Trophoblast cell (in vitro differentiated cells and primary cell): ENCODE measurements at regions not wholly inside any gene's neighbourhood (a gene's known extent, or its start where the extent isn't known, plus 50 kb on each side); places are given as distances from the start of the nearest gene placed in this dataset.

Experiments used
- DNase-seq, 2 donors: peaks; one replicate each; pipeline ENCODE4 v3.0.0-alpha.2; 2016
- H2AFZ ChIP-seq: 2 replicates; pipeline ENCODE4 v1.6.1; 2013; ENCODE audit warnings: low read length, moderate library complexity, mild to moderate bottlenecking; ENCODE audit not compliant: insufficient read depth, poor library complexity
- H2AK5ac ChIP-seq: 2 replicates; pipeline ENCODE4 v1.6.1; 2013; ENCODE audit warnings: mild to moderate bottlenecking, low read length
- H2BK120ac ChIP-seq: 2 replicates; pipeline ENCODE4 v1.6.1; 2013; ENCODE audit warnings: low read length, mild to moderate bottlenecking, moderate library complexity; ENCODE audit not compliant: insufficient read depth, poor library complexity
- H2BK12ac ChIP-seq: 2 replicates; pipeline ENCODE4 v1.6.1; 2013; ENCODE audit warnings: mild to moderate bottlenecking, low read length, moderate library complexity
- H2BK5ac ChIP-seq: 2 replicates; pipeline ENCODE4 v1.6.1; 2013; ENCODE audit warnings: low read length, low read depth, moderate library complexity, mild to moderate bottlenecking; ENCODE audit not compliant: poor library complexity
- H3K14ac ChIP-seq: 2 replicates; pipeline ENCODE4 v1.6.1; 2013; ENCODE audit warnings: mild to moderate bottlenecking, low read length
- H3K18ac ChIP-seq: 2 replicates; pipeline ENCODE4 v1.6.1; 2013; ENCODE audit warnings: mild to moderate bottlenecking, low read length
- H3K23ac ChIP-seq: 2 replicates; pipeline ENCODE4 v1.6.1; 2013; ENCODE audit warnings: low read length
- H3K27ac ChIP-seq: 2 replicates; pipeline ENCODE4 v1.5.1; 2013; ENCODE audit warnings: low read depth, mild to moderate bottlenecking, inconsistent platforms, low read length, moderate library complexity
- H3K27me3 ChIP-seq: 2 replicates; pipeline ENCODE4 v1.6.1; 2013; ENCODE audit warnings: inconsistent platforms, mild to moderate bottlenecking, low read length, moderate library complexity; ENCODE audit not compliant: insufficient read depth
- H3K36me3 ChIP-seq, 2 experiments: 1 replicate in 1 of 2; 2 replicates in 1 of 2; pipeline ENCODE4 v1.6.1; 2013; ENCODE audit warnings: low read length in 2 of 2, mild to moderate bottlenecking in 2 of 2, moderate library complexity in 1 of 2; ENCODE audit not compliant: insufficient read depth in 2 of 2, control insufficient read depth in 1 of 2
- H3K4ac ChIP-seq: 2 replicates; pipeline ENCODE4 v1.6.1; 2013; ENCODE audit warnings: low read depth, mild to moderate bottlenecking, low read length, moderate library complexity
- H3K4me1 ChIP-seq, 2 experiments: 1 replicate in 1 of 2; 2 replicates in 1 of 2; pipeline ENCODE4 v1.6.1; 2013; ENCODE audit warnings: low read length in 2 of 2, mild to moderate bottlenecking in 2 of 2, moderate library complexity in 1 of 2; ENCODE audit not compliant: insufficient read depth in 2 of 2, control insufficient read depth in 1 of 2
- H3K4me2 ChIP-seq: 2 replicates; pipeline ENCODE4 v1.6.1; 2013; ENCODE audit warnings: inconsistent platforms, mild to moderate bottlenecking, low read length, moderate library complexity
- H3K4me3 ChIP-seq: 2 replicates; pipeline ENCODE4 v1.5.1; 2013; ENCODE audit warnings: mild to moderate bottlenecking, low read depth, low read length, inconsistent platforms
- H3K79me1 ChIP-seq: one replicate; pipeline ENCODE4 v1.6.1; 2013; ENCODE audit warnings: low read length
- H3K79me2 ChIP-seq: 2 replicates; pipeline ENCODE4 v1.6.1; 2013; ENCODE audit warnings: low read length, mild to moderate bottlenecking; ENCODE audit not compliant: control insufficient read depth, insufficient read depth, poor library complexity
- H3K9ac ChIP-seq: 2 replicates; pipeline ENCODE4 v1.6.1; 2013; ENCODE audit warnings: mild to moderate bottlenecking, low read length
- H3K9me3 ChIP-seq: 2 replicates; pipeline ENCODE4 v1.6.1; 2013; ENCODE audit warnings: low read depth, mild to moderate bottlenecking, control low read depth, inconsistent platforms, low read length; ENCODE audit not compliant: insufficient read depth
- H4K12ac ChIP-seq: 2 replicates; pipeline ENCODE4 v1.6.1; 2013; ENCODE audit warnings: low read depth, mild to moderate bottlenecking, low read length, moderate library complexity
- H4K8ac ChIP-seq: 2 replicates; pipeline ENCODE4 v1.6.1; 2013; ENCODE audit warnings: low read depth, mild to moderate bottlenecking, low read length, moderate library complexity
- H4K91ac ChIP-seq: one replicate; pipeline ENCODE4 v1.6.1; 2013; ENCODE audit warnings: low read depth, mild to moderate bottlenecking, low read length, moderate library complexity
- WGBS: extraction: QIAGEN DNeasy Blood & Tissue Kit; methylation state at CpG from one replicate; pipeline ENCODE4 v1.1.7; 2013; ENCODE audit warnings: missing lambda C conversion rate; ENCODE audit not compliant: insufficient read length, insufficient coverage; ENCODE audit errors: extremely low coverage; 5-methylcytosine and 5-hydroxymethylcytosine counted together

DNA sequence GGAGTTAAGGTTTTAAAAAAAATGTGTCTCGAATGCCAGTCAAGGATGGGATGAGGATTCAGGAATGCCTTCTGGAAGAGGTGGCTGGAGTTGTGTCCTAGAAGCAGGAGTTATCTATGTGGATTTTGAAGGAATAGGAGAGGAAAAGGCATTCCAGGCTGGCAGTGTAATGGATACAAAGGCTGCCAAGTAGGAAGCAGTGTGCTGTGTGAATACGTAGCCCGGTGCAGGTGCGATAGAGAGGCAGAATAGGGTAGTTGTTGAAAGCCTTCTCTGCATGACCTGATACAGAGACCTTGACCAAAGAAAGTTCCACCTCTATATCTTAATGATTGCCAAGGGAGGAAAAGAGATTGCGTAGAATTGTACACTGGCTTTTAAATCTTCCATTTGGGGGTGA is 128.1 kb upstream of the ITGB1 start:
- Histone ChIP-seq H3K14ac (no peak overlapping the region), H3K27me3 (no peaks in the 10 kb centered on the region), H2BK12ac (no peak overlapping the region), H4K8ac (no peak overlapping the region), H3K4me3 (no peak overlapping the region), H2BK5ac (no peak overlapping the region), H4K12ac (no peak overlapping the region), H2AFZ (no peak overlapping the region), H3K27ac (no peak overlapping the region), H3K4me1 (no peaks in the 10 kb centered on the region), H3K79me2 (no peaks in the 10 kb centered on the region), H3K9ac (no peak overlapping the region), H3K18ac (no peak overlapping the region), H2AK5ac (no peak overlapping the region), H3K9me3 (peaks cover 4% of the 10 kb centered on the region), H3K23ac (no peak overlapping the region), H3K79me1 (no peaks in the 10 kb centered on the region), H3K36me3 (no peaks in the 10 kb centered on the region), H3K4me2 (no peak overlapping the region), H2BK120ac (no peak overlapping the region), H4K91ac (no peak overlapping the region), H3K4ac (no peak overlapping the region)
- DNase-seq: no peak
- no CpG with 5 or more reads among the region's 5 CpGs for WGBS

DNA sequence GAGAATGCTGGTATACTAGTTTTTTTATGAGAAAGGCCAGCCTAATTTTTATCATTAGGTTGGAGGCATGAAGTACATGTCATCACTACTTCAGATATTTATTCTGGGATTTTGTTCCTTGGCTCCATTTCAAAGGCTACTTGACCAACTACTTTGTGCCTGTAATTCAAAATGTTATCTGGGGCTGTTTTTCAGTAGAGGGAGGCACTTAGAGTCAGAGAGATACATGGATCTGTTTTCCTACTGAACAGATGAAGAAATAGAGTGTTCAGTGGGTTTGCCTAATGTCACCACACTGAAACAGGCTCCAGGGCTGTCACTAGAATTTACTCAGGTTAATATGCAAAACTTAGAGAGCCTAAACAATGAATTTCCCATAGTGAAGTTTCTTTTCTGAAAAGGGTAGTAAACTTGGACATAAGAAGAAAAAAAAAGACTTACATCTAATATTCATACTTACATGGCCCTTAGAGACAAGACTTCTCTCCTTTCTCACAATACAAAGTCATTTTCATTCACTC is 127.3 kb upstream of the ITGB1 start:
- H2AFZ ChIP-seq: no peak overlapping the region
- H3K27ac ChIP-seq: no peak overlapping the region
- no peak overlapping the region for H2BK5ac ChIP-seq
- no peak for DNase-seq
- no peaks in the 10 kb centered on the region for H3K27me3 ChIP-seq
- no peak overlapping the region for H3K4me2 ChIP-seq
- H3K4me1 ChIP-seq: no peaks in the 10 kb centered on the region
- H3K79me1 ChIP-seq: no peaks in the 10 kb centered on the region
- no peak overlapping the region for H3K9ac ChIP-seq
- no peak overlapping the region for H4K12ac ChIP-seq
- no peak overlapping the region for H2BK12ac ChIP-seq
- no peak overlapping the region for H3K4me3 ChIP-seq
- H3K9me3 ChIP-seq: peaks cover 4% of the 10 kb centered on the region
- no peak overlapping the region for H2BK120ac ChIP-seq
- no peak overlapping the region for H4K91ac ChIP-seq
- H2AK5ac ChIP-seq: no peak overlapping the region
- H3K18ac ChIP-seq: no peak overlapping the region
- no peak overlapping the region for H3K23ac ChIP-seq
- H3K14ac ChIP-seq: no peak overlapping the region
- H4K8ac ChIP-seq: no peak overlapping the region
- no peak overlapping the region for H3K4ac ChIP-seq
- no peaks in the 10 kb centered on the region for H3K79me2 ChIP-seq
- H3K36me3 ChIP-seq: no peaks in the 10 kb centered on the region

DNA sequence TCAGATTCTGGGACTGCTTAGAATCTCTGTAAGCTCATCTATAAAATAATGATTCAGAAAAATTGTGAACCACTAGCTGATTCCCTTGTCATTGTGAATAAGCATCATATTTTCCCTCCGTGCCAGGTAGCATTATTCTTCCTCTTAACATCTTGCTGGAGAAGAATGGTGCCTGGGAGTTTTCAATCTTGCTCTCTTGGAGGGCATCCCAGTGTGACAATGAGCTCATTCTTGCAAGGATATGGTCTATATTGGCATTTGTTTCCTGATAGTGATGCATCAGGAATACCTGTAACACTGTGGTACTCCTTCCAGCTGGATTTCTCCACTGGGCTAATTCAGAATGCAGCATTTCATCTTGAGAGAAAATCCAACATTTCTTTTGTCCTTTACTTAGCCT is 126.4 kb upstream of the ITGB1 start:
- no peak overlapping the region for H3K4ac ChIP-seq
- no peak overlapping the region for H2BK120ac ChIP-seq
- H3K4me2 ChIP-seq: no peak overlapping the region
- no peak overlapping the region for H3K14ac ChIP-seq
- H3K79me2 ChIP-seq: no peaks in the 10 kb centered on the region
- no peak overlapping the region for H4K8ac ChIP-seq
- H3K9me3 ChIP-seq: peaks cover 2% of the 10 kb centered on the region
- no peak overlapping the region for H3K4me3 ChIP-seq
- no peak overlapping the region for H2AFZ ChIP-seq
- H2AK5ac ChIP-seq: no peak overlapping the region
- no peaks in the 10 kb centered on the region for H3K4me1 ChIP-seq
- no peaks in the 10 kb centered on the region for H3K27me3 ChIP-seq
- no peak overlapping the region for H3K9ac ChIP-seq
- no peak for DNase-seq
- H3K36me3 ChIP-seq: no peaks in the 10 kb centered on the region
- no peak overlapping the region for H3K27ac ChIP-seq
- no CpG with 5 or more reads among the region's 1 CpG for WGBS
- H3K18ac ChIP-seq: no peak overlapping the region
- no peak overlapping the region for H4K91ac ChIP-seq
- no peak overlapping the region for H3K23ac ChIP-seq
- no peak overlapping the region for H2BK12ac ChIP-seq
- no peak overlapping the region for H4K12ac ChIP-seq
- no peak overlapping the region for H2BK5ac ChIP-seq
- H3K79me1 ChIP-seq: no peaks in the 10 kb centered on the region

DNA sequence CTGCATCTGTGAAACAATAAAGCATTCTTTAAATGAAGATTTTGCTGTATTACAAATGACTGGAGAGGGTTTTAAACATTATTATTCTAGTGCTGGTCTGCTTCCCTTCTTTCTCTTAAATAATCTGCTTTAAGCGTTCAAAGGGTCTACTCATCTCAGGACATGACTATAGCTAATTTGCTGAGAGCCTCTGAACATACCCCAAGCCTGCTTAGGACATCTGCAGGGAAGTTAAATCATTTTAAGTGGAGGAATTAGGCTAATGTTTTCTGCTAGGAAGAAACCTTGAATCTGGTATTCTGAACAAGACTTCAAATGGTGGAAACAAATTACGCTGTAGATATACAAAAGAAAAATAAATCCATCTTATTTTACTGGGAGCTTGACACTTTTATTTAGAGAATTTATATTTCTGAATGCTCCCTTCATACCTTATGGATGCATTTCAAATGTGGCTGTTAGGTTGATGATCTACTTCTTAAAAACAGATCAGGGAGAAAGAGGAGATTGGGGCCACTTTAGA is 124.4 kb upstream of the ITGB1 start:
- H2AK5ac ChIP-seq: no peak overlapping the region
- H3K18ac ChIP-seq: no peak overlapping the region

More for the DNA sequence above, 124.4 kb upstream of the ITGB1 start:
- Histone ChIP-seq H3K9me3 (peaks cover 2% of the 10 kb centered on the region), H4K8ac (no peak overlapping the region), H3K79me2 (no peaks in the 10 kb centered on the region), H2BK120ac (no peak overlapping the region), H3K4ac (no peak overlapping the region), H3K14ac (no peak overlapping the region), H3K27ac (no peak overlapping the region), H2BK5ac (no peak overlapping the region), H3K27me3 (no peaks in the 10 kb centered on the region), H3K4me2 (no peak overlapping the region), H3K9ac (no peak overlapping the region), H2BK12ac (no peak overlapping the region), H3K36me3 (no peaks in the 10 kb centered on the region), H3K4me3 (no peak overlapping the region), H3K79me1 (no peaks in the 10 kb centered on the region), H2AFZ (no peak overlapping the region), H3K4me1 (peaks cover 0 to 2% of the 10 kb centered on the region in 2 experiments), H4K91ac (no peak overlapping the region), H4K12ac (no peak overlapping the region), H3K23ac (no peak overlapping the region)
- no peak for DNase-seq
- no CpG with 5 or more reads among the region's 2 CpGs for WGBS
